Testis (tissue), 2 donors: ENCODE measurements at regions not wholly inside any gene's neighbourhood (a gene's known extent, or its start where the extent isn't known, plus 50 kb on each side); places are given as distances from the start of the nearest gene placed in this dataset.
"Not testable (repeated sequence)": the region's sequence is repeated elsewhere in the genome, so short reads cannot be mapped to it uniquely, and the experiment has no call there.

ENCODE experiments used
- DNase-seq: peaks from one replicate; pipeline ENCODE4 v3.0.0-alpha.2; 2019
- H3K27ac ChIP-seq, 2 donors: fragments of 200-600 bp; sonication (generic); one replicate each; pipeline ENCODE4 v1.5.1; 2019
- H3K27me3 ChIP-seq: fragments of 200-600 bp; sonication (generic); one replicate; pipeline ENCODE4 v1.5.1; 2019
- H3K36me3 ChIP-seq: fragments of 200-600 bp; sonication (generic); one replicate; pipeline ENCODE4 v1.5.1; 2017; ENCODE audit warnings: low read depth; ENCODE audit errors: missing control alignments
- H3K4me1 ChIP-seq: fragments of 200-600 bp; sonication (generic); one replicate; pipeline ENCODE4 v1.5.1; 2019
- H3K4me3 ChIP-seq, 2 donors: fragments of 200-600 bp; sonication (generic); one replicate each; pipeline ENCODE4 v1.5.1; 2017 to 2019
- H3K9me3 ChIP-seq: fragments of 200-600 bp; sonication (generic); one replicate; pipeline ENCODE4 v1.5.1; 2017
- CTCF ChIP-seq, 3 experiments: fragments of 450-650 bp in 2 of 3; fragments of 200-600 bp in 1 of 3; sonication (generic) in 1 of 3; IDR thresholded peaks; one replicate each; pipeline ENCODE4 v1.5.1; 2016 to 2019; ENCODE audit warnings: antibody characterized with exemption in 3 of 3, mild to moderate bottlenecking in 2 of 3, moderate library complexity in 1 of 3
- POLR2A ChIP-seq: fragments of 450-650 bp; IDR thresholded peaks from one replicate; pipeline ENCODE4 v1.6.1; 2017; ENCODE audit warnings: antibody characterized with exemption, mild to moderate bottlenecking, moderate library complexity
- WGBS, 2 donors: methylation state at CpG; one replicate each; pipeline ENCODE4 v1.1.5; 2018; 5-methylcytosine and 5-hydroxymethylcytosine counted together
- intact Hi-C: fragments of 100-400 bp; cut with DNase I; formaldehyde crosslinking; loops from one replicate; pipeline ENCODE4 v1.15.1; 2023; ENCODE audit warnings: low total_unique reads

- DNase-seq, result no peak
- H3K4me3 ChIP-seq, result no peak overlapping the region
- no peaks in the 10 kb centered on the region for H3K36me3 ChIP-seq
- H3K9me3 ChIP-seq, result no peaks in the 10 kb centered on the region
- intact Hi-C loops, result no loop called here
- no peaks in the 10 kb centered on the region for H3K4me1 ChIP-seq
- H3K27me3 ChIP-seq, result no peaks in the 10 kb centered on the region
- WGBS, 2 donors, result 79 to 83% methylated on average over 1 of the region's 1 CpG
- TF ChIP-seq CTCF (IDR thresholded peaks at IDR 0.05), result no peak
- no peak for TF ChIP-seq POLR2A
- no peak overlapping the region for H3K27ac ChIP-seq
Measured at GRCh38 chrX:67346225-67346624, 197.6 kb upstream of the AR start.

GRCh38 chrX:67346667-67347066, 197.2 kb upstream of the AR start:
- Histone ChIP-seq H3K4me3 (no peak overlapping the region), H3K4me1 (no peaks in the 10 kb centered on the region), H3K9me3 (no peaks in the 10 kb centered on the region), H3K27me3 (no peaks in the 10 kb centered on the region), H3K27ac (no peak overlapping the region), H3K36me3 (no peaks in the 10 kb centered on the region)
- intact Hi-C loops, result no loop called here
- DNase-seq, result no peak
- no peak for TF ChIP-seq CTCF (IDR thresholded peaks at IDR 0.05)
- no peak for TF ChIP-seq POLR2A
- WGBS, 2 donors, result 33 to 64% methylated on average over 1 of the region's 1 CpG

- no peaks in the 10 kb centered on the region for H3K4me1 ChIP-seq
- no peaks in the 10 kb centered on the region for H3K36me3 ChIP-seq
- no peak overlapping the region for H3K27ac ChIP-seq
- no peaks in the 10 kb centered on the region for H3K27me3 ChIP-seq
- no peak for TF ChIP-seq CTCF (IDR thresholded peaks at IDR 0.05)
- no peak for TF ChIP-seq POLR2A
- WGBS, 2 donors, result 53 to 86% methylated on average over 1 of the region's 1 CpG
- H3K9me3 ChIP-seq, result no peaks in the 10 kb centered on the region
- no peak overlapping the region for H3K4me3 ChIP-seq
- no peak for DNase-seq
- intact Hi-C loops, result no loop called here
Measured at GRCh38 chrX:67347145-67347544, 196.7 kb upstream of the AR start.

GRCh38 chrX:67351411-67351810, 192.4 kb upstream of the AR start:
- Histone ChIP-seq H3K4me1 (no peaks in the 10 kb centered on the region), H3K4me3 (no peak overlapping the region), H3K27me3 (no peaks in the 10 kb centered on the region), H3K27ac (no peak overlapping the region), H3K9me3 (no peaks in the 10 kb centered on the region), H3K36me3 (no peaks in the 10 kb centered on the region)
- no peak for TF ChIP-seq POLR2A
- TF ChIP-seq CTCF (IDR thresholded peaks at IDR 0.05), result no peak
- WGBS, 2 donors, result 25 to 33% methylated on average over 2 of the region's 2 CpGs
- intact Hi-C loops, result no loop called here
- DNase-seq, result no peak

GRCh38 chrX:67353651-67354370, 190.0 kb upstream of the AR start:
- Histone ChIP-seq H3K27me3 (no peaks in the 10 kb centered on the region), H3K27ac (no peak overlapping the region), H3K4me1 (no peaks in the 10 kb centered on the region), H3K4me3 (no peak overlapping the region), H3K36me3 (no peaks in the 10 kb centered on the region), H3K9me3 (no peaks in the 10 kb centered on the region)
- no peak for DNase-seq
- WGBS, 2 donors, result 85 to 93% methylated on average over 2 of the region's 2 CpGs
- TF ChIP-seq CTCF (IDR thresholded peaks at IDR 0.05) (no peak), POLR2A (no peak)
- intact Hi-C loops, result no loop called here

GRCh38 chrX:67361267-67361666, 182.6 kb upstream of the AR start:
- intact Hi-C loops, H3K4me1 ChIP-seq, H3K27ac ChIP-seq, H3K9me3 ChIP-seq, H3K4me3 ChIP-seq, H3K27me3 ChIP-seq, DNase-seq, H3K36me3 ChIP-seq: not testable (repeated sequence)
- WGBS, 2 donors, result 72 to 75% methylated on average over 2 of the region's 2 CpGs
